CD4-positive, alpha-beta T cell (primary cell): ENCODE measurements at regions not wholly inside any gene's neighbourhood (a gene's known extent, or its start where the extent isn't known, plus 50 kb on each side); places are given as distances from the start of the nearest gene placed in this dataset.

Experiments
- ATAC-seq: fragments of 200-7000 bp; cut with Tn5 transposase; one replicate; pipeline ENCODE4 v1.10.0; 2022; ENCODE audit warnings: mild to moderate bottlenecking; ENCODE audit not compliant: poor library complexity
- CTCF ChIA-PET: fragments of 350-600 bp; sonication (Branson Sonifier 250); formaldehyde crosslinking; loops from one replicate; lab custom pipeline; 2021; ENCODE audit warnings: antibody characterized with exemption, inconsistent platforms; lab: Charles Lee
- POLR2A ChIA-PET: fragments of 350-600 bp; sonication (Branson Sonifier 250); formaldehyde crosslinking; loops from one replicate; lab custom pipeline; 2021; ENCODE audit warnings: antibody characterized with exemption, inconsistent platforms; lab: Charles Lee
- DNase-seq, 14 experiments: peaks; one replicate each; pipeline ENCODE4 v3.0.0-alpha.2; 2013 to 2020; ENCODE audit warnings: mixed read lengths in 2 of 14
- H3K27ac ChIP-seq, 2 donors: one replicate each; pipeline versions ENCODE4 v1.5.1 to v1.7.0; 2013; ENCODE audit warnings: low read length in 2 of 2, low read depth in 1 of 2, mild to moderate bottlenecking in 1 of 2
- H3K27me3 ChIP-seq, 2 experiments: 1 replicate in 1 of 2; 2 replicates in 1 of 2; pipeline versions ENCODE4 v1.6.1 to v1.7.0; 2013; ENCODE audit warnings: low read length in 2 of 2, control low read depth in 1 of 2, mild to moderate bottlenecking in 1 of 2, moderate library complexity in 1 of 2; ENCODE audit not compliant: insufficient read depth in 2 of 2, control insufficient read depth in 1 of 2
- H3K36me3 ChIP-seq: one replicate; pipeline ENCODE4 v1.6.1; 2013; ENCODE audit warnings: low read length, control low read depth; ENCODE audit not compliant: insufficient read depth
- H3K4me1 ChIP-seq: one replicate; pipeline ENCODE4 v1.6.1; 2013; ENCODE audit warnings: low read length, control low read depth; ENCODE audit not compliant: insufficient read depth
- H3K4me3 ChIP-seq: one replicate; pipeline ENCODE4 v1.5.1; 2013; ENCODE audit warnings: mild to moderate bottlenecking, low read length, moderate library complexity
- H3K9me3 ChIP-seq, 2 experiments: 1 replicate in 1 of 2; 2 replicates in 1 of 2; pipeline versions ENCODE4 v1.6.1 to v1.7.0; 2013; ENCODE audit warnings: low read length in 2 of 2, mild to moderate bottlenecking in 2 of 2, control low read depth in 1 of 2, moderate library complexity in 1 of 2; ENCODE audit not compliant: control insufficient read depth in 1 of 2, insufficient read depth in 1 of 2
- H3K27ac Mint-ChIP-seq: one replicate; pipeline ENCODE4 v1.8.0; 2020; ENCODE audit warnings: mixed read lengths
- H3K27me3 Mint-ChIP-seq: one replicate; pipeline ENCODE4 v1.8.0; 2021; ENCODE audit warnings: mixed read lengths
- H3K36me3 Mint-ChIP-seq: one replicate; pipeline ENCODE4 v1.8.0; 2021; ENCODE audit warnings: low read depth, mixed read lengths
- H3K4me1 Mint-ChIP-seq: one replicate; pipeline ENCODE4 v1.8.0; 2021; ENCODE audit warnings: low read depth, mixed read lengths
- H3K4me3 Mint-ChIP-seq: one replicate; pipeline ENCODE4 v1.8.0; 2020; ENCODE audit warnings: mild to moderate bottlenecking, mixed read lengths
- H3K9me3 Mint-ChIP-seq: one replicate; pipeline ENCODE4 v1.8.0; 2020; ENCODE audit warnings: mixed read lengths
- intact Hi-C, 2 experiments: fragments of 100-400 bp; cut with DNase I in 1 of 2; cut with micrococcal nuclease in 1 of 2; formaldehyde crosslinking; loops; one replicate each; pipeline versions ENCODE4 v1.15.1 to v1.9.0; 2023 to 2025; cut with DNase I, micrococcal nuclease
- TF ChIP-seq, protein P1 (sequence below): fragments of 200-600 bp; IDR thresholded peaks from one replicate; pipeline ENCODE4 v1.8.0; 2022; ENCODE audit warnings: antibody characterized with exemption, mild to moderate bottlenecking

DNA sequence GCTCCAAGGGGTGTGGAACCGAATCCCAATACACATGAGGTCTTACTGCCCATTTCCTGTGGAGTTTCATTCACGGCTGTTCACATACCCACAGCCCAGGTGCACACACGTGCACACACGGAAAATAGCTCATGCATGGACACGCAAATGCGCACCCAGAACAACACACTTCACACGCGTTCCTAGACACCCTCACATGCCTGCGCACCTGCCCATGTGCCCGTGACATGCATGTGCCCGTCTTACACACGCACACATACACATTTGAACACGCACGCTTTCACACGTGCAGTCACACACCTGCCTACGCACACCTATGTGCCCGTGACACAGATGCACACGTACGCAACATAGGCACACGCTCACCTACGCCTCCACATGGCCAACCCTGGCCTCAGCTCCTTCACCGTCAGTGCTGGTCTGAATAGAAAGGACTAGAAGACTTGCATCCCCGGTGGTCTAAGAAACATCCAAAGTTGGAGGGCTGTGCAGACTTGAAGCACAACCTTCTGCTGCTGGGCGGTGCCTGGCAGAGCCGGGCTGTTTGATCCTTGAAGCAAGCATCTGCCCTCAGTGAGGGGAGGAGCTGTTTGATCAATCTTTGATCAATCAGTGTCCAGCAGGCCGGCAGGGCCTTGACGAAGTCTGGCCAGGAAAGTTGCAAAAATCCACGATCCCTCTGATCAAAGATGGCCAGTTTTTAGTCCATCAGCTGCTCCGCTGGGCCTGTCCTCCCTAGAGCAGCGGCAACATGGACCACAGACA lies 164.7 kb downstream of the OLFM1 start:
- no peaks in the 10 kb centered on the region for H3K36me3 Mint-ChIP-seq
- ATAC-seq (no peak), DNase-seq (no peak)
- Histone ChIP-seq H3K27me3 (peaks cover 0 to 2% of the 10 kb centered on the region in 2 experiments), H3K4me1 (no peaks in the 10 kb centered on the region), H3K36me3 (no peaks in the 10 kb centered on the region), H3K9me3 (no peaks in the 10 kb centered on the region), H3K27ac (no peak overlapping the region), H3K4me3 (no peak overlapping the region)
- H3K9me3 Mint-ChIP-seq = no peaks in the 10 kb centered on the region
- ChIA-PET POLR2A (no interaction called here), CTCF (no interaction called here)
- TF ChIP-seq, protein P1, sequence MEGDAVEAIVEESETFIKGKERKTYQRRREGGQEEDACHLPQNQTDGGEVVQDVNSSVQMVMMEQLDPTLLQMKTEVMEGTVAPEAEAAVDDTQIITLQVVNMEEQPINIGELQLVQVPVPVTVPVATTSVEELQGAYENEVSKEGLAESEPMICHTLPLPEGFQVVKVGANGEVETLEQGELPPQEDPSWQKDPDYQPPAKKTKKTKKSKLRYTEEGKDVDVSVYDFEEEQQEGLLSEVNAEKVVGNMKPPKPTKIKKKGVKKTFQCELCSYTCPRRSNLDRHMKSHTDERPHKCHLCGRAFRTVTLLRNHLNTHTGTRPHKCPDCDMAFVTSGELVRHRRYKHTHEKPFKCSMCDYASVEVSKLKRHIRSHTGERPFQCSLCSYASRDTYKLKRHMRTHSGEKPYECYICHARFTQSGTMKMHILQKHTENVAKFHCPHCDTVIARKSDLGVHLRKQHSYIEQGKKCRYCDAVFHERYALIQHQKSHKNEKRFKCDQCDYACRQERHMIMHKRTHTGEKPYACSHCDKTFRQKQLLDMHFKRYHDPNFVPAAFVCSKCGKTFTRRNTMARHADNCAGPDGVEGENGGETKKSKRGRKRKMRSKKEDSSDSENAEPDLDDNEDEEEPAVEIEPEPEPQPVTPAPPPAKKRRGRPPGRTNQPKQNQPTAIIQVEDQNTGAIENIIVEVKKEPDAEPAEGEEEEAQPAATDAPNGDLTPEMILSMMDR = no peak
- no peaks in the 10 kb centered on the region for H3K4me1 Mint-ChIP-seq
- intact Hi-C loops = no loop called here
- no peak overlapping the region for H3K4me3 Mint-ChIP-seq
- H3K27me3 Mint-ChIP-seq = no peaks in the 10 kb centered on the region
- H3K27ac Mint-ChIP-seq = no peak overlapping the region

DNA sequence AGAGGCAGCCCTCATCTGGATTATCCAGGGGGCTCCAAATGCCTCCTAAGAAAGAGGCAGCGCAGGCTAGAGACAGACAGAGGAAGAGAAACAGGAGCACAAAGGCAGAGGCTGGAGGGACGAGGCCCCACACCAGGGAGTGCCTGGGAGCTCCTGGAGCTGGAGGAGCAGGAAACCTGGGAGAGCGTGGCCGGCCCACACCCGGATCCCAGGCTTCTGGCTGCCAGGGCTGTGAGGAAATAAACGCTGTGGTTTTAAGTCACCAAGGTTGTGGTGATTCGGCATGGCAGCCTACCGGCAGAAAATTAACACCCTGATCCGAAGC lies 165.5 kb downstream of the OLFM1 start:
- ATAC-seq (no peak), DNase-seq (no peak)
- Histone ChIP-seq H3K4me1 (no peaks in the 10 kb centered on the region), H3K36me3 (no peaks in the 10 kb centered on the region), H3K4me3 (no peak overlapping the region), H3K27me3 (peaks cover 0 to 2% of the 10 kb centered on the region in 2 experiments), H3K9me3 (peaks cover 0 to 4% of the 10 kb centered on the region in 2 experiments), H3K27ac (no peak overlapping the region)
- CTCF ChIA-PET = no interaction called here
- POLR2A ChIA-PET = no interaction called here
- no peaks in the 10 kb centered on the region for H3K27me3 Mint-ChIP-seq
- TF ChIP-seq, protein P1 = no peak
- intact Hi-C loops = no loop called here
- H3K27ac Mint-ChIP-seq = no peak overlapping the region
- no peaks in the 10 kb centered on the region for H3K9me3 Mint-ChIP-seq
- H3K4me1 Mint-ChIP-seq = no peaks in the 10 kb centered on the region
- H3K4me3 Mint-ChIP-seq = no peak overlapping the region
- no peaks in the 10 kb centered on the region for H3K36me3 Mint-ChIP-seq

DNA sequence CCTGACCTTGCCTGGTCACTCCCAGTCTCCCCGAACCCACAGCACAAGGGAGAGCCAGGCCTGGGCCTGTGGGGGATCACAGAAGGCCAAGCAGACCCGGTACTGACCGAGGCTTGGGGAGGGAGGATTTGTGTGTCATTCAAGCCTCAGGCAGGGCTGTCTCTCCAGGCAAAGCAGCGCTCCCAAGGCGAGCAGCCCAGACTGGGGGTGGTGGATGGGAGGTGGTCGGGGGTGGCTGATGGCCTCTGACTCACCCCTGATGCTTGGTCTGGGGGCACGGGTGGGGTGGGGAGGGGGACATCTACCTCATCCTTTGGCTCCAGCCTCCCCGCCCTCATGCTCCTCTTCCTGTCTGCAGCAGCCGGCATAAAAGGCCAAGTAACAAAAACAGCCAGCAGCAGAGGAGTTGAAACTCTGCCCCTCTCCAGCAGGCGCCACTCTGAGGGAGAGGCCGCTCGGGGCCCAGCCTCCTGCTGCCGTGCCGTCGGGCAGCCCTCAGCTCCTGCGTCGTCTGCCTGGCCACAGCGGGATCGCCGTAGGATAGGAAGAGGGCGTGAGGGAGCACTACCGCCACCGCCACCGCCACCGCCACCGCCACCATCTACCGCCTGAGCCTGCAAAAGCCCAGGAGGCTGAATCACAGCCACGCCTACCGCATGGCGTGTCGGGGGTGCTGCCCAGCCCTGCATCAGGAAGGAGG lies 166.0 kb downstream of the OLFM1 start:
- DNase-seq = no peak
- H3K4me1 Mint-ChIP-seq = no peaks in the 10 kb centered on the region
- no peak for ATAC-seq
- Histone ChIP-seq H3K27ac (no peak overlapping the region), H3K4me3 (no peak overlapping the region), H3K27me3 (peaks cover 0 to 2% of the 10 kb centered on the region in 2 experiments), H3K4me1 (no peaks in the 10 kb centered on the region), H3K9me3 (peaks cover 0 to 4% of the 10 kb centered on the region in 2 experiments), H3K36me3 (no peaks in the 10 kb centered on the region)
- H3K4me3 Mint-ChIP-seq = no peak overlapping the region
- no peaks in the 10 kb centered on the region for H3K9me3 Mint-ChIP-seq
- H3K27me3 Mint-ChIP-seq = no peaks in the 10 kb centered on the region
- no peak overlapping the region for H3K27ac Mint-ChIP-seq
- TF ChIP-seq, protein P1 = no peak
- intact Hi-C loops = no loop called here
- no peaks in the 10 kb centered on the region for H3K36me3 Mint-ChIP-seq
- ChIA-PET CTCF (no interaction called here), POLR2A (no interaction called here)
